Glomerular visceral epithelial cell (primary cell): ENCODE measurements at regions not wholly inside any gene's neighbourhood (a gene's known extent, or its start where the extent isn't known, plus 50 kb on each side); places are given as distances from the start of the nearest gene placed in this dataset.
"Not testable (repeated sequence)": the region's sequence is repeated elsewhere in the genome, so short reads cannot be mapped to it uniquely, and the experiment has no call there.

Experiments used
- DNase-seq: peaks from one replicate; pipeline ENCODE4 v3.0.0-alpha.2; 2016; ENCODE audit errors: extremely low spot score

DNA sequence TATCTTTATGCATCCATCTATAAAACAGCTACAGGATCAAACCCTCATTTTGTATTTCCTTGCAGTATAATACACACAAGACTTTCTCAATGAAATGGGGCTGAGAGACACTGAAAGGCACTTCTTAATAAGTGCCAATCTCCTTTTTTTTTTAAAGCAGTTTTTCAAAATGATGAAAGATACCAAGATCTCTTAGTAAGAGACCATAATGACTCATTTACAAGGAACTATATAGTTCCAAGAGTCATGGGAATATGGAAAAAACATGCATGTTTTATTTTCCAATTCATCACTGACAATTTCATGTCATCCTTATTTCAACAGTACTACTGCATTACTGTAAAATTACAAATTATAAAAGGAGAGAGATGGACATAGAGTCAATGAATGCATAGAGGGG, 973.7 kb downstream of the GATA3 start:
- no peak for DNase-seq

DNA sequence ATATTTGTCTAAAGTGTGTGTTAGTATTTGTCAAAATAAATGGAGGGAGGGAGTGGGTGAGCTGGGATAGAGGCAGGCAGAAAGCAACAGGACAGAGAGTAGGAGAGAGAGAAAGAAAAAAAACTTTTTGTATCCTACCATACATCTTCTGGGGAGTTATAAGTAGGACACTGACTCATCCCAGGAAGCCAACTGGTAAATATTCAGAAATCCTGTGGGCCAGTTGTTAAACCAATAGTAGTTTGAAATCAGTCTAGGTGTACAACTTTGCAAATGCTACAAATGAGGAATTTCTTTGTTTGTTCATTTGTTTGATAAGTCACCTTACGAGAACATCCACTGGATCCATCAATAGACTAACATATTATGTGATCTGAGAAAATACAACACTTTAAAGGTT, 980.9 kb downstream of the GATA3 start:
- no peak for DNase-seq

DNA sequence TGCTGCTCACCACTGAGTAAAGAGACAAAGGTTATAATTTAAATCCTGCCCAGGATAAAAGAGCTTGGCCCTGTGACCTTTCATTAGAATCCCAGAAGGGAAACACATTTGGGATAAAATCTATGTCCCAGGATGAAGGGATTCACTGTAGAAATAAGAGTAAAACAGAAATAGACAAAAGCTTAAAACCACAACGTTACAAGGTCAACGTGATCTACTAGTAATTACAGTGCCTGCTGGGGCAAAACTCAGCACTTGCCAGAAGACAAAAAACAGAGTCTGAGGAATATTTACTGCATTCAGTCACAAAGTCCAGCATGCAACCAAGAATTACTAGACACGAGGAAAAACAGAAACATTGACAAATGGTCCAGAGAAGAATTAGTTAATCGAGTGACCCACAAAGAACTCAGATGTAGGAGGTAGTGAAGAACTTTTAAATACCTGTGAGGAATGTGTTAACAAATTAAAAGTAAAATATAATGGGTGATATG, 982.3 kb downstream of the GATA3 start:
- no peak for DNase-seq

DNA sequence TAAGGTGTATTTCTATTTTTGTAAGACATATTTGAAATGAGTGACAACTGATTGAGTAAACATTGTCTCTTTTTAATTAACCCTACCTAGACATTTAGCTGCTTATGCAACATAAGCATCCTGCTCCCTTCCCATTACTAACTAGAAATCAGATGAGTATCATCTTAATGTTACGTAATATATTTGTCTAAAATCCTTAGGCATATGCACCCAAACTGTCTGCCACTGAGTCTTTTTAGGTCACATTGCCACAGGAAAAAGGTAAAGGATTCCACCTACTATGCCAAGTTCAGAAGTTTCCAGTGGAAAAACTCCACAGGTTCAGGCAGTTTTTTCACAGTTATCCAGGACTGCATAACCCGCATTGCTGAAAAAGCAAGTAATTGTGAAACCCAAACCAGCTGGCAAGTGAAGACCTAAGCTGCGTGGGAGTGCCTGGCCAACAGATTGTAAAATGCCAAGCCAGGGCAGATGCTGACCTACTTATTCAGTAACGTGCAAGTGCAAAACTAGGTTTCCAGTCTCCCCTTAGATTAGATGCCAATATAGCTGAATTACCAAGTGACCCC, 983.7 kb downstream of the GATA3 start:
- no peak for DNase-seq

DNA sequence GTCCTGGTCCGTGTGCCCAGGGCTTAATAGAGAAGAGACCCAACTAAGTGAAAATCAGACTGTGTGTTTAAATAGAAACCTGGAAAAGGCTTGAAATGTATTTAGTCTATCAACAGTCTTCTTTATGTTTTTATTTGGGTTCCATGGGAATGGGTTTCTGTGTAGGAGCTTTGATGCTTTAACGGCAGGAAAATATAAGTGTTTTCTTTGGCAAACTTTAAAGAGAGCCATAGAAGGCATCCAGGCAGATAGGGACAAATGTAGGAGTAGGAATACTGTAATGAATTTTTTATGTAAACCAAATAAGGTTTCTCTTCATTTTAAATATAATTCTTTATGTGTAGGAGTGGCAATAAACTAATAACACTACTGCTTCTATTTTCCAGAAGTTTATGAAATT, 989.0 kb downstream of the GATA3 start:
- DNase-seq = no peak

DNA sequence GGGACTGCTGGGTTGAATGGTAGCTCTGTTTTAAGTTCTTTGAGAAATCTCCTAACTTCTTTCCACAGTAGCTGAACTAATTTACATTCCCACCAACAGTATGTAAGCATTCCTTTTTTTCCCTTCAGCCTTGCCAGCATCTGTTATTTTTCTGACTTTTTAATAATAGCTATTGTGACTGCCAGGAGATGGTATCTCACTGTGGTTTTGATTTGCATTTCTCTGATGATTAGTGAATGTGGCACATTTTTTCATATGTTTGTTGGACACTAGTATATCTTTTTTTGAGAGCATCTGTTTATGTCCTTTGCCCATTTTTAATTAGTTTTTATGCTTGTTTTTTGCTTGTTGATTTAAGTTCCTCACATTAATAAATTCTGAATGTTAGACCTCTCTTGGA, 990.8 kb downstream of the GATA3 start:
- no peak for DNase-seq

DNA sequence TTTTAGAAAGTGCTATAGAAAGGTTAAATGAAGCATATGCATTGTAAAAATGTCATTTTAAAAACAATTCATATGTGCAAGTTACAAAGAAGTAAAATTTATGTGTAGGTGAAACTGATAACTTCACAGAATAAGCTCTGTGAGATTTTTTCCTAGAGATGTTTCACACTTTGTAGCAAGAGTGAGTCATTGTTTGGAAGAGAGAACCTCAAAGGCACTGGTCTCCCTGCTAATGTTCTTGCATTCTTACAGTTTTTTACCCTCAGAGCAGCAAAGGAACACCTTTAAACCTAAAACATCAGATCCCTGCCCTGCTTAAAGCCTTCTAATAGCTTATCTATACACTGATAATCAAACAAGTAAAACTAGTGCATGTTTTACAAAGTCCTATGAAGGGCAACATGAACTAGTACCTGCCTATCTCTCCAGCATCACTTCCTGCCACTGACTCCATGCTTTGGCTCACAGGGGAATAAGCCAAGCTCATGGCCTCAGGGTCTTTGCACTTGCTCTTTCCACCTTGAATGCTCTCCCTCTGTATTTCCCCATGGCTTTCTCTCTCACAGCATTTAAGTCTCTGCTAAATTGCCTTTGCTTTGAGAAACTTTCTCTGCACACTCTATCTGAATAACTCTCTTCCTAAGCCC, 997.0 kb downstream of the GATA3 start:
- DNase-seq = no peak

DNA sequence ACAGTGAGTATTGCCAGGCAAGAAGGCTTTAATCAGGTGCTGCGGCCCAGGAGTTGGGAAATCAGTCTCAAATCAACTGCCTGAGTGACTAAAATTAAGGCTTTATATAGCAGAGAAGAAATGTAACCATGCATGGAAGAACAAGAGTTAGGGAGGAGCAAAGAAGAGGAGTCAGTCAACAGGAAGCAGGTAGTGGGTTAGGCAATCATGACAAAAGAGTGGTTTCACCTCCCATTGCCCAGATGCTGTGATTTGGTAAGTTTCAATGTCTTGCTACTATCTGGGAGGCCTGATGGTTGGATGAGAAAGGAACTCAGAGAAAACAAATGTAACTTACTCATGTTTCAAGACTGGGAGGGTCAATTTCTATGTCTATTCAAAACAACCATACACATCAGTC, 998.3 kb downstream of the GATA3 start:
- no peak for DNase-seq

DNA sequence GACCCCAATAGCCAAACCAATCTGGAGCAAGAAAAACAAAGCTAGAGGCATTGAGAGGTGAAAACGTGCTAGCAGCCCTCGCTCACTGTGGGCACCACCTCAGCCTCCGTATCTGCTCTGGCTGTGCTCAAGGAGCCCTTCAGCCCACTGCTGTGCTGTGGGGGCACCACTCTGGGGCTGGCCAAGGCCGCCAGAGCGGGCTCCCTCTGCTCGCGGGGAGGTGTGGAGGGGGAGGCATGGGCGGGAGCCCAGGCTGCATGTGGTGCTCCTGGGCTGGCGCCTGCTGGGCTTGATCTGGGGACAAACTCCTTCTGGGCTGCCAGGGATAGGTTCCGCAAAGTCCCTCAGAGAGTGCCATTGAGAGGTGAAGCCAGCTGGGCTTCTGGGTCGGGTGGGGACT, 1002.0 kb downstream of the GATA3 start:
- DNase-seq = no peak

DNA sequence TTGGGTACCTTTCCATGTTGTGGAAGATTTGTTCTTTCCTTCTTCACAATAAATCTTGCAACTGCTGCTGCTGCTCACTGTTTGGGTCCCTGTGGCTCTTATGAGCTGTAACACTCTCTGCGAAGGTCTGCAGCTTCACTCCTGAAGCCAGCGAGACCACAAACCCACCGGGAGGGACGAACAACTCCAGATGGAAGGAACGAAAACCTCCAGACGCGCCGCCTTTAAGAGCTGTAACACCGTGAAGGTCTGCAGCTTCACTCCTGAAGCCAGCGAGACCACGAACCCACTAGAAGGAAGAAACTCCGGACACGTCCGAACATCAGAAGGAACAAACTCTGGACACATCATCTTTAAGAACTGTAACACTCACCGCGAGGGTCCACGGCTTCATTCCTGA, 1002.8 kb downstream of the GATA3 start:
- not testable (repeated sequence) for DNase-seq

DNA sequence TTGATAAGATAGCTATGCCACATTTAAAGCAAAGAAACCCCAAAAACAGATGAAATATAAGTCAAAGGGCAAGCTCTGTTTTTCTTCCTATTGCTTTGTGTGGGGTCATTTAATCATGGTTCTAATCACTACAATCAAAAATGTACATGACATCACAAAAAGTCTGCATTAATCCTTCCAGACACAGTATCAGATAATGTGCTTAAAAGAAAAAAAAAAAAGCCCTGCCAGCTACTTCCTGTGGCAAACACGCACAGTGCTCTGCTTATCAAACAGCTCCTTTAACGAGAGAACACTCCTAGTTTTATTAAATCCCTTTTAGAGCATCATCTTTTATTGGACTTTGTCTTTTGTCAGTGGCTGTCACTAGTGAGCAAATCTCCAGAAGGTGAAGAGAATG, 1005.8 kb downstream of the GATA3 start:
- no peak for DNase-seq

DNA sequence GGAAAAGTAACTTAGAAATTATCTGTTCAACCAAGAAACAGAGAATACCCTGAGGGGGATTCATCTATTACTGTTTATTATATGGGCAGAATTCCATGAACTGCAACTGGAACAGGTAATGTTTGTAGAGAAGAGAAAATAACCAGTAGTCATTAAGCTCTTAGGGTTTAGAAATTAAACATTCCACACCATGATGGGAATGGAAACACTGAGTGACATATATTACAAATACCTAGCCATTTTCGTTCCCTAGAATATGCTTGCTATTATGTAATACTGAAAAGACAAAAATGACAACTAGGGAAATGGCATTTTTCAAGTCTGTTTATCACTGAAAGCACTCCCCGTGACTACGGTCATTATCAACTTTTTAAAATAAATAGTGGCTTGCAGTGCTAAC, 1007.4 kb downstream of the GATA3 start:
- DNase-seq = no peak

DNA sequence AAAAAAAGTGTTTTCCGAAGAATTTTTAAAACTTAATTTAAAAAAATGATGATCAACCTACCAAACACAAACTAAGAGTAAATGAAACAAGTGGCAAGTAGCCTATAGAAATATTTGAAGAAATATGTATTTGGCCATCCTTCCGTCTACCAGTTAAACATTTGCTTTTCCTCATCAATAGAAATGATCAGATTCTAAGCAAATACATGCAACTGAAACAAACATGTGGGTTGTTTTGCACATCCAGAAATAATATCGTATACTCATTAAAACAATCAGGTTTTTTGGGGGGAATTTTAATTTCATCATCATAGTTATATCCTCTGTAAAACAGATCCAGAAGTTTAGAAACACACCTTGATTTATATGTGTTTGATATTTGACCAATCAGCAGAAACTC, 1011.7 kb downstream of the GATA3 start:
- no peak for DNase-seq

DNA sequence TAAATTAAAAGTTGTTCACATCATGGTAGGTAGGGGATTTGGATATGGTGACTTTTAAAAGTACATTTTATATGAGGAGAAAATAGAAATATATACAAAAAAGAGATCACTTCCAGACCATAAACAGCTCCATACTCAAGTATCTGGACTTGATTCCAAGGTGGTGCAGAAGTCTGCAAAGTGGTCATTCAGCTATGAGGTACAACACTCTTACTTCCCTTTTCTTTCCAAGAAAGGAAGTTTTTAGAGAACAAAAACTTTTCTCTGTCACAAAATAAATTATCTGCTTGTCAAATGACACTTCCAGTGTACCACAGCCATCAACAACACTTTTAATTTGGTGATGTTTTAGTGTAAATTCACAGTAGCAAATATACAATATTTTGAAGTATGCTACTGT, 1013.5 kb downstream of the GATA3 start:
- no peak for DNase-seq

DNA sequence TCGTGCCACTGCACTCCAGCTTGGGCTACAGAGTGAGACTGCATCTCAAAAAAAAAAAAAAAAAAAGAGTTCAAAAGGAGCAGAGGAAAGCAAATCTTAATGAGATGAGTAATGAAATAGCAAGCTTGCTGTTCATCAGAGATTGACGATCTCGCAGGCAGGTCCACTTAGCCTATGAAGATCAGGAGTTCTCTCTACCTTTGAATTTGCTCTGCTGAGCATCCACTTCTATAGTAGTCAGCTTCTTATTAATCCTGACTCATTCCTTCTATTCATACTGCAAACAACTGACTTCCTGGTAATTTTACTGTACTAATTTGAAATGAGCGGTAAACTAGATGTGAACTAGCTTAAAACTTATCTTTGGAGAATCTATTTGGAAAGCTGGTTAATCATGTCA, 1014.6 kb downstream of the GATA3 start:
- no peak for DNase-seq

DNA sequence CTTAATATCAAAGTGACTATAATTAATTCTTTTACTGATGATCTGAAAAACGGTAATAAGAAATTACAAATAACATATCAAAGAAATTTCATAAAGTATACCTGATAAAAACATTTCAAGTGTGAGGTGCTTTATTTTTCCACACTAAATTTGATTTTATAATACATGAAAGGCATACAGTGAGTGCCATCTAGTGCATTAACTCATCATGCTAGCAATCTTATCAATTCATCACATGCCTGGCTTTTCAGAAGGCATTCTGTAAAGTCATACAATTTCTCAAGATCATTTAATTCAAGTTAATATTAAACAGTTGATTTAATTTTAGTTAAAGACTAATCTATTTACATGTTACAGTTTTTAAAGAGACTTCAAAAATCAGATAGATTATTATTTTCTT, 1020.9 kb downstream of the GATA3 start:
- DNase-seq = no peak

DNA sequence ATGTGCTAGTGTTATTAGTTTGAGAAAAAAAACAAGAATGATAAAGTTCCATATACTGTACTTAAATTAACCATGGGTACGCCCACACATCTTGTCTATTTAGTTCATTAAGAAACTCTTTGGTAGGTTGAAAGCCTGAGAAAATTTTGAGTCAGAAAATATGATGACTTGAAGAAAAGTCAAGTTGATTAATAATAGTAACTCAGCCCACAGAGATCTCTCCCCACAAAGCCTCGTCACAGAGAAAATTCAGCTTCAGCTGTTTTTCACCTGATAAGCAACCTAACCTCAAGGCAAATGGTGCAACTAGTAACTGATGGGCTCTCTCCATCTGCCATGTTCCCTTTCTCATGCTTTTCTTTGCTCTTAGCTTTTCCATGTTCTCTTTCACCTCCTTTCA, 1021.6 kb downstream of the GATA3 start:
- DNase-seq = no peak

DNA sequence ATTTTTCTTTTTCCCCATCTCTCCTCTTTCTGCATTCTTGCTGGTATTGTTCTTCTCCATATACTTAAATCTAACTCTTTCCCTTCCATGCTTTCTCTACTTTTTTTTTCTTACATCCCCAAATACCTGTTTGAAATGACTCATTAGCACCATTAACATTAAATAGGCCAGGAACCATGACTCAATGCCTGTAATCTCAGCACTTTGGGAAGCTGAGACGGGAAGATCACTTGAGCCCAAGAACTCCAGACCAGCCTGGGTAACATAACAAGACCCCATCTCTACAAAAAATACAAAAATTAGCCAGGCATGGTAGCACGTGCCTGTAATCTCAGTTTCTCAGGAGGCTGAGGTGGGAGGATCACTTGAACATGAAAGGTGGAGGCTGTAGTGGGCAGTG, 1026.8 kb downstream of the GATA3 start:
- DNase-seq = no peak

DNA sequence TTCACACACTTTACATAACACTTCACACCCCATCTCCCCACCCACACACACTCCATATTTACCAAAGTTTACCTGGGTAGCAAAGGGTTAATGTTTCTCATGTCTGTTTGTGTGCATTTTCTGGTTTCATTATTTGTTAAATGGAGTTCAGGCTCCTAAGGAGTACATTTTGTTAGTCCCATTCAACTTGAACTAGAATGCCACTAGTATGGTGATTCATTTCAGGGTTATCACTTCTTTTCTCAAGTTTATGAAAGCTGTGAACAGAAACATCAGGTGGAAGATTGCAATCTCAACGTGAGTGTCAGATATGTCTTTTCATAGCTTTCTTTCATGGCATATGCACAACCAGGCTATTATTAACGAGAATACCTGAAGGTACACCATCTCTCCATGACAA, 1027.5 kb downstream of the GATA3 start:
- DNase-seq = no peak

DNA sequence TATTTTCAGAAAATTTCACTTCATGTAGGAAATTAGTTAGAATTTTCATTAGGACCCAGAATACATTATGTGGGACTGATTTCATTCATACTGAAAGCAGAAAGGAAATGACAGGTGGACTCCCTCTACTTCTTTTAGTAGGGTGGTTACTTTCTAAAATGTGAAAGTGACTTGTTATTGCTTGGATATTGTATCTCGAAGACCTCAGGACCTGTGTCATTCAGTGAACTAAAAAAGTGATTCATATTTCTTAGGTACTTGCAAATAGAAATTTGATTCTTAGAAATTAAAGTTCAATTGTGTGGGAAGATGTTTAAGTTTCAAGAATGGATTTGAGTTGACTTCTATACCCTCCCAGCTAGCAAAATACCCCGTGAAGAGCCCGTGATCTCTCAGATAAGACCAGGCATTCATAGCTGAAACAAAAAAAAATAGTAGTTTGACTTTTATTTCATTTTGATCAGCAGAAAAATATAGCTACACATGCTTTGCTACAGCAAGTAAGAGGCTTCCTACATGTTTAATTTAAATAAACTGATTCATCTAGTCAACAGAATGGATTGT, 1037.1 kb downstream of the GATA3 start:
- no peak for DNase-seq

DNA sequence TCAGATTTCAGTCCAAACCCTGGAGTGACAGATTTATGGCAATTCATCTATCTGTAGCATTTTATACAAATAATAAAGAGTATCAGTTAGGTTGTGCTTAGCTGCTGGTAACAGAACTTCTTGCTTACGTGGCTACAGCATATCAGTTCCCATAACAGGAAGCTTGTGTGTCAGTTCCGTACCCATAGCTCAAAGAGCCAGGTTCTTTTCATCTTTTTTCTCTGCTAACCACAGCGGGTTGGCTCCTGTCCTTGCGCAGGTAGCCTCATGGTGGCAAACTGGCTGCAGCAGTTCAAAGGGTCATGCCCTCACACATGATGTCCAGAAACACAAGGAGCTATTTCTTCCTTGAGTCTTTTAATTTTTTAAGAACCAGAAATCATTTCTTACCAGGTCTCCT, 1041.8 kb downstream of the GATA3 start:
- DNase-seq = no peak

DNA sequence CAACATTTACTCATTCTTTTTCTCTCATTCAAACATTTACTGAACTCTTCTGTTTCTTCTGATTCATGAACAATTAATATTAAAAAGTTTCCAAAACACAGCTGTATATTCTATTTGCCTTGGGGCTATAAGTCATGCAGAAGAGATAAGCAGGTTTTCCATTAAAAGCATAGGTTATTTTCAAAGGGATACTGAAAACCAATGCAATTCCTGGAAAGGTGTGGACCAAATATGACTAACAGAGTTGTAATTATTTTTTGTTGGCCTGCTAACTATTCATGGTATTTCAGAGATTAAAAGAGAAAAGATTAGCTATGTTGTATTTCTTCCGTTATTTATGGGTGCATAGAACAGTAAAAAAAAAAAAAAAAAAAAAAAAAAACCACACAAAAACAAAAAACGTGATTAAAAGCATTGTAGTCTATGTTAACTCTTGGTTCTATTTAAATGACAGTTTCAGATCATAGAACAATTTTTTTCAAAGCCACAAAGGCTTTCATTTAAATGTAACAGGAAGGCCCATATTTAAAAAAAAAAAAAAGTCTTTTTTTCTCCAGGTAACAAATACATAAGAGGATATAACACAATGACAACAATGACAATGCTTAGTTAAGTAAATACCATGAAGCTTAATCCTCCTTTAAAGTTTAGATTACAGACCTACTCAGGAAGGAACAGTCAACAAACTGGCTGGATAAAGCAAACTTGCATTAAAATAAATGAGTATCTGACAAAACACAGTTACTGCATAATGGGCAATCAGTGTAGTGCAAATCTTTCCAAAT, 1042.9 kb downstream of the GATA3 start:
- no peak for DNase-seq

DNA sequence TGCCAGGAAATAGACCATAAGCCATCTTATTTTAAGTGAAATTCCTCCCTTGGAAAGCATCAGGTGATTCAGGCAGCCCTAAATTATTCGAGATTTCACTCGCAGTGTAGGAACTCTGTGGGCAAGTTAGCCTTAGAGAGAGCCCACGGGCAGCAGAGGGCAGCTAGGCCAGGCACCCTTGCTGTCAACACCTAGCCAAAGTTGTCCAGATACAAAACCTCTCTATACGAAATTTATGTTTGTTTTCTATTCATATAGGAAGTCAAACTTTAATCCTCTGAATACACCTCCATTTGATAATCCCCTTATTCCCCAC, 1043.5 kb downstream of the GATA3 start:
- no peak for DNase-seq
